ENCODE measurements at regions not wholly inside any gene's neighbourhood (a gene's known extent, or its start where the extent isn't known, plus 50 kb on each side); places are given as distances from the start of the nearest gene placed in this dataset.

DNA sequence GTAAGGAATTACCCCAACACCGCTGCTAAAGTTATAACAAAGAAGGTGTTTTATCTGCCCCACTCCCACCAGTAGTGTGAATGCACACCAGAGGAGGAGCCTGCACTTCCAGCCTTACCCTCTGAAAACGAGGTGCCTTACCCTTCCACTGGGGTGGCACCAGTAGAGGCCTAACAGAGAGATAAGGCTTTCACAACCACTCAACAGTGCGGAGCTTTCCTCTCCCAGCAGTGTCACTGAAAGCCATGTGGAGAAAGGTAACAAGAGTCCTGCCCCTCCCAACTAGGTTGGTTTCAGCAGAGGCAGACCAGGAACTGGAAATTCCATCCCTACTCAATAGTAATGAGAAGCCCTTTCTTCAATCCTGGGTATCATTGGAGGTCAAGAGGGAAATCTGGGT, 539.2 kb downstream of the VGLL3 start:
- DNase-seq (ENCODE audit: low read depth): no peak
- no peak overlapping the region for H3K4me3 ChIP-seq (ENCODE audit: low read depth, low read length)
- no peak for TF ChIP-seq CTCF (IDR thresholded peaks at IDR 0.05; ENCODE audit: insufficient read depth, low read depth, low read length)

- no peak for DNase-seq (ENCODE audit: low read depth)
- H3K4me3 ChIP-seq (ENCODE audit: low read depth, low read length): no peak overlapping the region
- no peak for TF ChIP-seq CTCF (IDR thresholded peaks at IDR 0.05; ENCODE audit: insufficient read depth, low read depth, low read length)
These were observed 552.4 kb downstream of the VGLL3 start for GRCh38 chr3:86438544-86438943.

DNA sequence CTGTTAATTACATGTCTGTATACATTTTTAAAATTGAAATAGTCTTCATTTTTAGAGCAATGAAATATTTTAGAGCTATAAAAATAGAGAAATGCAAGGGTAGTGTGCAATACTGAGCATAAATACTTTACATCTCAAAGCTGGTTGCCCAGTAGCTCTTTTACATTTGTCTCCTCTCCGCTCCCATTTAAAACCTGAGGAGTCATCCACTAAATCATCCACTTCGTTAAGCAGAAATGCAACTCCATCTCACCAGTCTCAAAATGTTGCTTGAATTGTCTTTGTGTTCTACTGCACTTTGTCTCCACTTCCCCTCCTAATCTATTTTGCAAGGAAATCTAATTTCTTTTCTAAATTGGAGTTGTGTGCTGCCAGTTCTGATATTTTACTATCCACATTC, 563.6 kb downstream of the VGLL3 start:
- no peak for TF ChIP-seq CTCF (IDR thresholded peaks at IDR 0.05; ENCODE audit: insufficient read depth, low read depth, low read length)
- DNase-seq (ENCODE audit: low read depth): no peak

GRCh38 chr3:86420990-86421739, 569.8 kb downstream of the VGLL3 start:
- no peak for DNase-seq (ENCODE audit: low read depth)
- H3K4me3 ChIP-seq (ENCODE audit: low read depth, low read length): no peak overlapping the region
- TF ChIP-seq CTCF (IDR thresholded peaks at IDR 0.05; ENCODE audit: insufficient read depth, low read depth, low read length): no peak

More for the DNA sequence above, 563.6 kb downstream of the VGLL3 start:
- no peak overlapping the region for H3K4me3 ChIP-seq (ENCODE audit: low read depth, low read length)

GRCh38 chr3:86418861-86419260, 572.1 kb downstream of the VGLL3 start:
- TF ChIP-seq CTCF (IDR thresholded peaks at IDR 0.05; ENCODE audit: insufficient read depth, low read depth, low read length): no peak
- no peak overlapping the region for H3K4me3 ChIP-seq (ENCODE audit: low read depth, low read length)
- no peak for DNase-seq (ENCODE audit: low read depth)

DNA sequence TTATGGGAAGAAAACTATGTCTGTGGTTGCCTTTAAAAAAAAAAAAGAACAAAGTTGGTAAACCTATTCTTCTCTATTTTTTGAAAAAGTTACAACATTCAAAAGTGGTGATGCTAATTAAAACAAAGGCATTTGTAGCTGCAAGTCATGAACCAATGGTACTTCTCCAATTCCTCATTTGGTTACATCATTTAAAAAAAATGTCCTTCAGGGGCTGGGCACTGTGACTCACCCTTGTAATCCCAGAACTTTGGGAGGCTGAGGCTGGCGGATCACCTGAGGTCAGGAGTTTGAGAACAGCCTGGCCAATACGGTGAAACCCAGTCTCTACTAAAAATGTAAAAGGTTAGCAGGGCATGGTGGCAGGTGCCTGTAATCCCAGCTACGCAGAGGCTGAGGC, 574.6 kb downstream of the VGLL3 start:
- H3K4me3 ChIP-seq (ENCODE audit: low read depth, low read length): no peak overlapping the region
- TF ChIP-seq CTCF (IDR thresholded peaks at IDR 0.05; ENCODE audit: insufficient read depth, low read depth, low read length): no peak
- no peak for DNase-seq (ENCODE audit: low read depth)

- no peak overlapping the region for H3K4me3 ChIP-seq (ENCODE audit: low read depth, low read length)
- DNase-seq (ENCODE audit: low read depth): no peak
- TF ChIP-seq CTCF (IDR thresholded peaks at IDR 0.05; ENCODE audit: insufficient read depth, low read depth, low read length): no peak
These were observed 577.3 kb downstream of the VGLL3 start for GRCh38 chr3:86413645-86414044.
